Ovary (tissue), 3 donors: ENCODE measurements at regions not wholly inside any gene's neighbourhood (a gene's known extent, or its start where the extent isn't known, plus 50 kb on each side); places are given as distances from the start of the nearest gene placed in this dataset.

ENCODE experiments used
- EP300 ChIP-seq: sonication (generic); formaldehyde crosslinking; IDR thresholded peaks from one replicate; pipeline ENCODE4 v1.6.1; 2017; ENCODE audit warnings: antibody characterized with exemption
- POLR2A ChIP-seq: fragments of 450-650 bp; IDR thresholded peaks from one replicate; pipeline ENCODE4 v1.6.1; 2017; ENCODE audit warnings: antibody characterized with exemption, mild to moderate bottlenecking, moderate library complexity
- TF ChIP-seq, protein P1 (sequence below), 3 donors: fragments of 450-650 bp in 2 of 3; fragments of 200-600 bp in 1 of 3; IDR thresholded peaks; one replicate each; pipeline versions ENCODE4 v1.5.1 to v1.8.0; 2016 to 2022; ENCODE audit warnings: antibody characterized with exemption in 3 of 3, mild to moderate bottlenecking in 1 of 3
- donor health status: DM: no; HTN: no; CAD: no.

DNA sequence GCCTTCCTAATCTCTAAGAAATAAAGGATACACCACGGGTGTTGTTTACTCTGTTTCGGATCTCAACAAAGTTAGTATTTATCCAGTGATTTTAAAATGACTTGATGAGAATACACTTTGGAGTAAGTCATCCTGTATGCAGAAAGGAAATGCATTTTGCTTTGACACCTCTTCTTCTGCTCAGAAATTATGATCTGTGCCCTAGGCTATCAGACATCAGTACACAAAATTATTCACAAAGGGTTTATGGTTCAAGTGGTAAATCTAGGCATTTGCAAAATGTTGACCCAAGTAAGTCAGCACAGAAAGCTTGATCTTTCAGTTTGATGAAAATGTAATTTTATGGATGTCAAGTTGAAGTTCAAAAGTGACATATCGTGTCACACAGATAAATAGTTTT is 248.5 kb downstream of the ATP23 start:
- TF ChIP-seq, protein P1, sequence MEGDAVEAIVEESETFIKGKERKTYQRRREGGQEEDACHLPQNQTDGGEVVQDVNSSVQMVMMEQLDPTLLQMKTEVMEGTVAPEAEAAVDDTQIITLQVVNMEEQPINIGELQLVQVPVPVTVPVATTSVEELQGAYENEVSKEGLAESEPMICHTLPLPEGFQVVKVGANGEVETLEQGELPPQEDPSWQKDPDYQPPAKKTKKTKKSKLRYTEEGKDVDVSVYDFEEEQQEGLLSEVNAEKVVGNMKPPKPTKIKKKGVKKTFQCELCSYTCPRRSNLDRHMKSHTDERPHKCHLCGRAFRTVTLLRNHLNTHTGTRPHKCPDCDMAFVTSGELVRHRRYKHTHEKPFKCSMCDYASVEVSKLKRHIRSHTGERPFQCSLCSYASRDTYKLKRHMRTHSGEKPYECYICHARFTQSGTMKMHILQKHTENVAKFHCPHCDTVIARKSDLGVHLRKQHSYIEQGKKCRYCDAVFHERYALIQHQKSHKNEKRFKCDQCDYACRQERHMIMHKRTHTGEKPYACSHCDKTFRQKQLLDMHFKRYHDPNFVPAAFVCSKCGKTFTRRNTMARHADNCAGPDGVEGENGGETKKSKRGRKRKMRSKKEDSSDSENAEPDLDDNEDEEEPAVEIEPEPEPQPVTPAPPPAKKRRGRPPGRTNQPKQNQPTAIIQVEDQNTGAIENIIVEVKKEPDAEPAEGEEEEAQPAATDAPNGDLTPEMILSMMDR (IDR thresholded peaks at IDR 0.05) = no peak
- TF ChIP-seq POLR2A = no peak
- TF ChIP-seq EP300 = no peak
